ENCODE measurements at regions not wholly inside any gene's neighbourhood (a gene's known extent, or its start where the extent isn't known, plus 50 kb on each side); places are given as distances from the start of the nearest gene placed in this dataset.

DNA sequence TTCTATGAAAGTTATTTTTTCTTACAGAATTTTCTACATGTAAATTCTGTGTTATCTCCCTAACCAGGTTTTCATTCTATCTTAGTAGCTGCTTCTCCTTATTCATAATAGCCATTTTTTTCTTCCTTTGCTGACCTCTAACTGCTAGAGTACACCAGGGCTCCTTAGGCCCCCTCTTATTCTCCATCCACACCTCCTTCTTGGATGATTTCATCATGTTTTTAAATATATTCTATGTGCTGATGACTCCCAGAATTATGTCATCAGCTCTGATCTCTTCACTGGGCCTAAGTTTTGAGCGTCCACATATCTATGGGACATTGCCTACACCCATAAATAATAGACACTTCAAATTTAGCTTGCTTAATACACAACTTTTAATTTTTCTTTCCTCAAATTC, 721.5 kb downstream of the SLC16A7 start:
- TF ChIP-seq EZH2 (IDR thresholded peaks at IDR 0.05; ENCODE audit: borderline replicate concordance) (no peak), EZH2phosphoT487 (IDR thresholded peaks at IDR 0.05; ENCODE audit: low read depth, severe bottlenecking, unreplicated experiment) (no peak)
- TF ChIP-seq, protein P1, sequence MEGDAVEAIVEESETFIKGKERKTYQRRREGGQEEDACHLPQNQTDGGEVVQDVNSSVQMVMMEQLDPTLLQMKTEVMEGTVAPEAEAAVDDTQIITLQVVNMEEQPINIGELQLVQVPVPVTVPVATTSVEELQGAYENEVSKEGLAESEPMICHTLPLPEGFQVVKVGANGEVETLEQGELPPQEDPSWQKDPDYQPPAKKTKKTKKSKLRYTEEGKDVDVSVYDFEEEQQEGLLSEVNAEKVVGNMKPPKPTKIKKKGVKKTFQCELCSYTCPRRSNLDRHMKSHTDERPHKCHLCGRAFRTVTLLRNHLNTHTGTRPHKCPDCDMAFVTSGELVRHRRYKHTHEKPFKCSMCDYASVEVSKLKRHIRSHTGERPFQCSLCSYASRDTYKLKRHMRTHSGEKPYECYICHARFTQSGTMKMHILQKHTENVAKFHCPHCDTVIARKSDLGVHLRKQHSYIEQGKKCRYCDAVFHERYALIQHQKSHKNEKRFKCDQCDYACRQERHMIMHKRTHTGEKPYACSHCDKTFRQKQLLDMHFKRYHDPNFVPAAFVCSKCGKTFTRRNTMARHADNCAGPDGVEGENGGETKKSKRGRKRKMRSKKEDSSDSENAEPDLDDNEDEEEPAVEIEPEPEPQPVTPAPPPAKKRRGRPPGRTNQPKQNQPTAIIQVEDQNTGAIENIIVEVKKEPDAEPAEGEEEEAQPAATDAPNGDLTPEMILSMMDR (IDR thresholded peaks at IDR 0.05; ENCODE audit: poor library complexity) = no peak

DNA sequence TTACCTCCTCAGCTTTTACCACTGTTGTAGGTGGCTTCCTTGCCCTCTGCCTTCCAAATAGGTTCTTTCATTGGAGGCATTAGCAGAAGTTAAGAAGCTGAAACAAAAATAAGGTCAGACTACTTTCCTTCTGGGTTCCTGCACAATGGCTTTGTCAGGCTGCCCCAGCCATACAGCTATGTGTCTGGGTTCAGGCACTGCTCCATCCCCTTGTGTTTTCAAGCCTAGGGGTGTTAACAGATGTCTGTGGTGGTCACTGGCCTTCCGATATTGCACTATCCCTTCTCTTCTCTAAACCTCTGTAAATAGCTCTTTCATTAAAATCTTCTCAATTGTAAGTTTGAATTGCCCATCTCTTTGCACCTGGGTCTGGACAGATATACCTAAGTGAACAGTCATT, 728.9 kb downstream of the SLC16A7 start:
- DNase-seq (ENCODE audit: low spot score) = no peak
- H3K4me3 ChIP-seq = no peak overlapping the region
- no peaks in the 10 kb centered on the region for H3K27me3 ChIP-seq
- H3K9me2 ChIP-seq (replicated peaks; ENCODE audit: insufficient read depth) = no peaks in the 10 kb centered on the region
- H4K20me1 ChIP-seq (ENCODE audit: insufficient read depth, poor library complexity, severe bottlenecking) = no peaks in the 10 kb centered on the region
- H3K4me2 ChIP-seq = no peak overlapping the region
- TF ChIP-seq EZH2phosphoT487 (IDR thresholded peaks at IDR 0.05; ENCODE audit: low read depth, severe bottlenecking, unreplicated experiment) (no peak), EZH2 (IDR thresholded peaks at IDR 0.05; ENCODE audit: borderline replicate concordance) (no peak)
- H3K79me2 ChIP-seq = no peaks in the 10 kb centered on the region
- no peaks in the 10 kb centered on the region for H3K4me1 ChIP-seq (ENCODE audit: insufficient read depth)
- no peaks in the 10 kb centered on the region for H3K9me3 ChIP-seq (ENCODE audit: low read depth)
- H3K36me3 ChIP-seq (replicated peaks; ENCODE audit: insufficient read depth, low read depth) = no peaks in the 10 kb centered on the region
- no peak overlapping the region for H3K27ac ChIP-seq
- WGBS (ENCODE audit: low lambda C conversion rate, missing lambda C conversion rate) = 91% methylated on average over 1 of the region's 1 CpG
- H2AFZ ChIP-seq = no peak overlapping the region

More for the DNA sequence above, 721.5 kb downstream of the SLC16A7 start:
- Histone ChIP-seq H3K9me2 (replicated peaks; ENCODE audit: insufficient read depth) (no peaks in the 10 kb centered on the region), H3K79me2 (no peaks in the 10 kb centered on the region), H2AFZ (no peak overlapping the region), H3K9me3 (ENCODE audit: low read depth) (no peaks in the 10 kb centered on the region), H4K20me1 (ENCODE audit: insufficient read depth, poor library complexity, severe bottlenecking) (no peaks in the 10 kb centered on the region), H3K4me3 (no peak overlapping the region), H3K4me2 (no peak overlapping the region), H3K4me1 (ENCODE audit: insufficient read depth) (no peaks in the 10 kb centered on the region), H3K36me3 (replicated peaks; ENCODE audit: insufficient read depth, low read depth) (no peaks in the 10 kb centered on the region), H3K27ac (no peak overlapping the region), H3K27me3 (no peaks in the 10 kb centered on the region)
- 86% methylated on average over 1 of the region's 1 CpG for WGBS (ENCODE audit: low lambda C conversion rate, missing lambda C conversion rate)
- no peak for DNase-seq (ENCODE audit: low spot score)

DNA sequence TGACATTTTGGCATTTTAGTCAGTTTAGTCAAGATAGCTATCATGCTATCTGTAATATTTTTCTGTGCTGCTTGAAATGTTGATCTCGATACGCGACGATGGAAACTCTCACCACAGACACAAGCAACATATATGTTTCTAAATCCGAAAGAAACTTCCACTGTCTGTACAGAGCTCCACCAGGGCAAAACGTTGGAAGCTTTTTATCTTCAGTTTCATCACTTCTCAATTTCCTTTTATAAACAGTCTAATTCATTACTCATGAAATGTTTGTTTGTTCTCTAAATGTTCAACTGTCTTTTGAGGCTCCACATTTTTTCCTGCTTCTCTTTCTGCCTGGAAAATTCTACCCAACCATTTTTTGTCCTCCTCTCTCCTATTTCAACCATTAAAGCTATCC, 737.6 kb downstream of the SLC16A7 start:
- TF ChIP-seq EZH2phosphoT487 (IDR thresholded peaks at IDR 0.05; ENCODE audit: low read depth, severe bottlenecking, unreplicated experiment) = no peak
- TF ChIP-seq EZH2 (IDR thresholded peaks at IDR 0.05; ENCODE audit: borderline replicate concordance) = no peak
- TF ChIP-seq, protein P1 (IDR thresholded peaks at IDR 0.05; ENCODE audit: poor library complexity) = no peak

DNA sequence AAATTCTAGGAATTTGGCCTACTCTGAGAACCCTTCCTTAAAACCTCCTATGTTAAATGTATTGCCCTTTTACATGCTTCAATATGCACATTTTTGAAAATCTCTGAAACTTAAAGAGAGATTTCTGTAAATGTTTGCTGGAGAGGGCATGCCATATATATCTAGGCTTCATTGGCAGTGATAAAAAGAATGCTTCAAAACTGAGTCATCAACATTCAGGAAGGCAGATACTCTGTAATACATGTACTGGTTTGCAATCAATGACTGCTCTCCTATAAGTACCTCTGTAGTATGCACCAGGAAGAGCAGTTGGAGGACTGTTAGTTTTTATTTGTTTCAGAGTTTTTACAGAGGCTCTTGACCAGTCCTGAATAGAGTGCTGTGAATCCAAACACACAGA, 739.9 kb downstream of the SLC16A7 start:
- TF ChIP-seq EZH2 (IDR thresholded peaks at IDR 0.05; ENCODE audit: borderline replicate concordance) (no peak), EZH2phosphoT487 (IDR thresholded peaks at IDR 0.05; ENCODE audit: low read depth, severe bottlenecking, unreplicated experiment) (no peak)
- TF ChIP-seq, protein P1 (IDR thresholded peaks at IDR 0.05; ENCODE audit: poor library complexity) = no peak
- H3K4me2 ChIP-seq = no peak overlapping the region
- no peaks in the 10 kb centered on the region for H3K9me3 ChIP-seq (ENCODE audit: low read depth)
- H3K27ac ChIP-seq = no peak overlapping the region
- H3K4me3 ChIP-seq = no peak overlapping the region
- no peaks in the 10 kb centered on the region for H3K9me2 ChIP-seq (replicated peaks; ENCODE audit: insufficient read depth)
- H3K27me3 ChIP-seq = no peaks in the 10 kb centered on the region
- no peaks in the 10 kb centered on the region for H4K20me1 ChIP-seq (ENCODE audit: insufficient read depth, poor library complexity, severe bottlenecking)
- H2AFZ ChIP-seq = no peak overlapping the region
- no peaks in the 10 kb centered on the region for H3K36me3 ChIP-seq (replicated peaks; ENCODE audit: insufficient read depth, low read depth)
- H3K4me1 ChIP-seq (ENCODE audit: insufficient read depth) = peaks cover 6% of the 10 kb centered on the region
- H3K79me2 ChIP-seq = no peaks in the 10 kb centered on the region
- DNase-seq (ENCODE audit: low spot score) = peak; percentile 18

More for the DNA sequence above, 737.6 kb downstream of the SLC16A7 start:
- Histone ChIP-seq H3K27ac (no peak overlapping the region), H3K4me2 (no peak overlapping the region), H3K27me3 (no peaks in the 10 kb centered on the region), H3K9me2 (replicated peaks; ENCODE audit: insufficient read depth) (no peaks in the 10 kb centered on the region), H3K9me3 (ENCODE audit: low read depth) (no peaks in the 10 kb centered on the region), H3K4me1 (ENCODE audit: insufficient read depth) (peaks cover 6% of the 10 kb centered on the region), H3K79me2 (no peaks in the 10 kb centered on the region), H3K4me3 (no peak overlapping the region), H2AFZ (no peak overlapping the region), H3K36me3 (replicated peaks; ENCODE audit: insufficient read depth, low read depth) (no peaks in the 10 kb centered on the region), H4K20me1 (ENCODE audit: insufficient read depth, poor library complexity, severe bottlenecking) (no peaks in the 10 kb centered on the region)
- 73% methylated on average over 6 of the region's 6 CpGs for WGBS (ENCODE audit: low lambda C conversion rate, missing lambda C conversion rate)
- no peak for DNase-seq (ENCODE audit: low spot score)

All from hepatocyte (in vitro differentiated cells).